CD4-positive, alpha-beta T cell treated with Interleukin-21 for 1 hour (primary cell): ENCODE measurements at regions not wholly inside any gene's neighbourhood (a gene's known extent, or its start where the extent isn't known, plus 50 kb on each side); places are given as distances from the start of the nearest gene placed in this dataset.

Experiments
- DNase-seq: peaks from one replicate; pipeline ENCODE4 v3.0.0-alpha.2; 2020

DNA sequence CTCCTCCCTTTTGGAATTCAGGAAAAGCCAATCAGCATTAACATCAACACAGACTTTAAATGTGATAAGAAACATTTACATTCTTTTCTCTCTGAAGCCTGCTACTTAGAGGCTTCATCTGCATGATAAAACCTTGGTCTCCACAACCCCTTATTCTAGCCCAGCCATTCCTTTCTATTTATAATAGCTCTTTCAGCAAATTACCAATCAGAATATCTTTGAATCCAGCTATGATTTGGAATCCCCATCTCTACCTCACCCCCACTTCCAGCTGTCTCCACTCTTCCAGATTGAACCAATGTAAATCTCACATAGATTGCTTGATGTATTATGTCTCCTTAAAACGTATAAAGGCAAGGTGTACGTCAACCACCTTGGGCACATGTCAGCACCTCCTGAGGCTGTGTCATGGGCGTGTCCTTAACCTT lies 139.7 kb downstream of the TUSC7 start:
- no peak for DNase-seq

GRCh38 chr3:116852803-116853202 lies 143.2 kb downstream of the TUSC7 start:
- no peak for DNase-seq

- DNase-seq = no peak
These were observed 153.7 kb downstream of the TUSC7 start for GRCh38 chr3:116863270-116863770.

GRCh38 chr3:116863822-116864589 lies 154.4 kb downstream of the TUSC7 start:
- no peak for DNase-seq

DNA sequence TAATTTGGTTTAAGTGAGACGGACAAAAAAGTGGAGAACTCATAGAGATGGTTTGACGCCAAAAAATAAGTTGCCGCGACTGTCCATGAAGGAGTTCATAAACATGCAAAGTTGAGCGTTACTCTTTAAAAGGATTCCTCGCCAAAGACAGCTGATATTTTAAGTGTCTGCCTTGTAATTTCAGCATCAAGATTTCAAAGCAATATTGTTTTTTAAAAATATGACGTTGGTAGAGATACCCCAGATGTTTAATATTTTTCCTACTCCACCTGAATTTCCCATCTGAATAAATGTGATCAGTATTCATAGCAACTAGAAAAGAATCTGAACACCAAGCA lies 155.0 kb downstream of the TUSC7 start:
- no peak for DNase-seq

GRCh38 chr3:116870379-116870778 lies 160.8 kb downstream of the TUSC7 start:
- no peak for DNase-seq

- no peak for DNase-seq
These were observed 162.3 kb downstream of the TUSC7 start for GRCh38 chr3:116871905-116872304.

GRCh38 chr3:116872688-116873087 lies 163.1 kb downstream of the TUSC7 start:
- DNase-seq = no peak

GRCh38 chr3:116873142-116873541 lies 163.6 kb downstream of the TUSC7 start:
- no peak for DNase-seq

GRCh38 chr3:116877968-116878367 lies 168.4 kb downstream of the TUSC7 start:
- no peak for DNase-seq

DNA sequence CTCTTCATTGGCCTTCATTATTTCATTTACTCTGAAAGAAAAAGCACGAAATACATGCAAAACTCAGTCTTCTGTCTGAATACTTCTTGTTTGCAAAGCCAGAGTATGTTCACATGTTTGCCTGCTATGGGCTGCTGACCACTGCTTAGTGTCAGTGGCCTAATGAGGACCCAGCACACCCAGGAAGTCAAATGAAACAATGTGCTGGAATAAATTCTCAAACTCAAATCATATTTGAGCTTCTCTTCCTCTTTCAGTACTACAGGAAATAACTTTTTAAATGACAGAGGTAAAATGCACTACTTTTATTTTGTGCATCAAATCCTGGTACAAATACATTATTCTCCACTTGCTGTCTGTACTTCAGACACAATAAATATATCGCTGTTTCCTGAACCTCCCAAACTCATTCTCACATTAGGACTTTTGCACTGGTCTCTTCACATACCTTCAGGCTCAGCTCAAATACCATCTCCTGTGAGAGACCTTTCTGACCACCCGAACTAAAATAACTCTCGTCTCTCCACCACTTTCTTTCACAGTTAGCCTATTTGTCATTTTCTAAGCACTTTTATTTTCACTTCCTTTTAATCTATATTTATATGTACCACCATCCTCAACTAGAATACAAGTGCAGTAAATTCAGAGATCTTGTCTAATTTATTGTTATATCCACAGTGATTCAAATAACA lies 176.8 kb downstream of the TUSC7 start:
- DNase-seq = no peak

GRCh38 chr3:116896116-116896515 lies 186.5 kb downstream of the TUSC7 start:
- no peak for DNase-seq

DNA sequence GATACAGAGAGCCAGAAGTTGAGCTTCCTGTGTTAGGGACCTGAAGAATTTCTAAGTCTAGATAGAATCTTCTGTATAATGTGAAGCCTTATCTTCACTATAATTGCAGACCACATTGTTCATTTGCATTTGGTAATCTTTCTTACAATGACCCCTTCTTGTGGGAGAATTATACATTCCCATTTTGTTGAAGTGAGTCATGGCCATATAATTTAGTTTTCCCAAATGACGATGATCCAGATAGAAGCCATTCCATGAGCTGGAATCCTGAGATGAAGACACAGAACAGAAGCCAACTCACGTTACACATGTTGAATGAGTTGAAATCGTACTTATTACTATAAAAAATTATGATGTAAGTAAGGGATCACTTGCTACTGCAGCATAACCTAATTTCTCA lies 187.8 kb downstream of the TUSC7 start:
- DNase-seq = no peak

GRCh38 chr3:116899253-116899652 lies 189.7 kb downstream of the TUSC7 start:
- DNase-seq = no peak

DNA sequence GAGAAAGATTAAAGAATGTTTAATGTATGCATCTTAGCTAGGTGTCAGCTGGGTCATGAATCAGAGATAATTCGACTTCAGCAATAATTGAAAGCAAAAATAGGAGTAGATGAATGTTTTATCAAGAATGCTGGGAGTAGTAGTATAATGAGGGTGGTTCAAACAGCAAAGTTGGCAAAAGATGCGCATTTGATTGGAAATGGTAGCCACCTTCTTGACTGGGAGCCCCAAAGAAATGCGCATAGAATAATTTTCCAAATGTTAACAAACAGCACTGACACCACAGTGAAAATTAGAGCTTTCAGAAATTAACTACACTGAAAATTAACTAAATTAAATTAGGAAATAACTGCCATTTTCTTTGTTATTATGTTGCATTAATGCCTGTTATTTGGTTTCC lies 195.8 kb downstream of the TUSC7 start:
- DNase-seq = no peak

DNA sequence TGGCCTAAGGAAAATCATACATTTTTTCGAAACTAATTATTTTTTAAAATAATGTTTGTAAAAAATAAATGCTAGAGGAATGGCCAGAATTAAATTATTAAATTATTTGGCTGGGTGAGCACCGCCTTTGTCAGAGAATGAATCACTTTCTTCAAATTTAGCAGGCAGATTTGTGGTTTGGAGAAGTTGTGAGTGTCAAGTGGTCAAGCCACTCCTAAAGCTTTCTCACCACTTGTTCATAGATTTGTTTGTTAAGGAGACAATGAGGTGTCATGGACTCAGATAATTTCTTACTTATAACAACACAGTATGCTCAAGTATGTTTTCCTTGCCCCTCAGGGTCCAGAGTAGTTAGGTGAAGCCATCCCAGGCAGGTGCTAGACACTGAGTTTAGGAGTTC lies 196.2 kb downstream of the TUSC7 start:
- no peak for DNase-seq

- no peak for DNase-seq
These were observed 202.5 kb downstream of the TUSC7 start for GRCh38 chr3:116912116-116912515.

DNA sequence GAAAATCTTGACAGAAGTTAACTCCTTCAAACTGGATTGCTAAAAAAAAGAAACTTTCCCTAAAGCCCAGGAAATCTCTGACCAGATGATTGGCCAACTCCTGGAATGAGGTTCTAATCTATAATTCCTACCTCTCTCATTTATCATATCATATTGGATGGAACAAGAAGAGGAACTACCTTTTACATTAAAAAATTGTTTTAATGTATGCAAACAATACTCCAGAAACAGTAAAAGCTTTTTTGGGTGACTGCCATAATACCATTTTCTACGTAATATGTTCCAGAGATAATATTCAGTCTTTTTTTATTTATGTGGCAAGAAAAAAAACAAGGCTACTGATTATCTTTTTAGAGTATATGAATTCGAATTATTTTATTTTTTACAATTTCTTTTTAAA lies 204.4 kb downstream of the TUSC7 start:
- no peak for DNase-seq

GRCh38 chr3:116916836-116917235 lies 207.3 kb downstream of the TUSC7 start:
- DNase-seq = no peak

GRCh38 chr3:116920826-116921610 lies 211.4 kb downstream of the TUSC7 start:
- DNase-seq = no peak

GRCh38 chr3:116927918-116928317 lies 218.3 kb downstream of the TUSC7 start:
- no peak for DNase-seq

DNA sequence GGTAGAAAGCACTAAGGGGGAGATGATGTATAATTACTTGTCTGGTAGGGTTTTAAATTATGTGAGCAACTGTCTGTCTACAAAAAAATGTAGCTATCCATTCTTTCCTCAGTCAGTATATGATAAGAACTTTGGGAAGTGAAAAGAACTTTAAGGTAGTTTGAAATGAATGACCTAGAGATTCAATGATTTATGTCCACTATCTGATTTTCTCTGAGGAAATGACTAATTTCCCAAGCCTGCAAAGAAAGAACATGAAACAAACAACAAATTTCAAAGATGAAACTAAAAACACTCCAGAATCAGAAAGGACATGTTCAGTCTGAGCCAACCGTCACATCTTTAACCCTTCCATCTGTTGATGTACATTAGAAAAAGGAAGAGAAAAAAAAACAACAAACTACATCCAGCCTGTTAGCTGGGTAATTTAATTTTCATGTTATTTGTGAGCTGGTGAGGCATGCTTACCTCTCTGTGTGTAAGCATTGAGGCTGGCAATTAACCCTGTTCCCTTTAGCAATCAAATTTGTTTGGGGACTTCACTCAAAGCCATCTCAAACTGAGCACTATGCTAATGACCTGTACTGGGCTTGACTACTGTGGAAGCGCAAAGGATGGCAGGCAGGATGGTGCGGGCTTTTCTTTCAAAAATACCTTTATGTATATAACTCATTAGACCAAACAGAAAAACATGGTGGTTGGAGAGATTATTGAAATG lies 220.1 kb downstream of the TUSC7 start:
- DNase-seq = no peak

GRCh38 chr3:116930786-116931185 lies 221.2 kb downstream of the TUSC7 start:
- no peak for DNase-seq
